ENCODE measurements at regions not wholly inside any gene's neighbourhood (a gene's known extent, or its start where the extent isn't known, plus 50 kb on each side); places are given as distances from the start of the nearest gene placed in this dataset.

DNA sequence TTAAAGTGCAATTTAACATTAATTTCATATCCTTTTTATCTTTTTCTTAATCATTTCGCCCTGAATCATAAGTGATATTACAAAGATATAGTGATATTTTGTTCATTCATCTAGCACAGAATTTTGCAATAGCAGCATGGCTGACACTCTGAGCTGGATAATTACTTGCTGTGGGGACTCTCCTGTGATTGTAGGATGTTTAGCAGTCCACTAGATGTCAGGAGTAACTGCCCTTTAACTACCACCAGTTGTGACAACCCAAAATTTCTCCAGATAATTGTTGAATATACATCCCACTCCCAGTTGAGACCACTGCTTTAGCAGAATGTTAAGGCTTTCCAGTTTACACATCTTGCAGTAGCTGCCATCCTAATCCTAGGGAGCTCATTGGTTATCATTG is 196.8 kb upstream of the MBNL1 start:
- TF ChIP-seq ZFP30 (CRISPR knock-in tag; IDR thresholded peaks at IDR 0.05) (no peak), BACH2 (CRISPR knock-in tag; IDR thresholded peaks at IDR 0.05; ENCODE audit: borderline replicate concordance) (no peak)
